ENCODE measurements at regions not wholly inside any gene's neighbourhood (a gene's known extent, or its start where the extent isn't known, plus 50 kb on each side); places are given as distances from the start of the nearest gene placed in this dataset.
"Not testable (repeated sequence)": the region's sequence is repeated elsewhere in the genome, so short reads cannot be mapped to it uniquely, and the experiment has no call there.

DNA sequence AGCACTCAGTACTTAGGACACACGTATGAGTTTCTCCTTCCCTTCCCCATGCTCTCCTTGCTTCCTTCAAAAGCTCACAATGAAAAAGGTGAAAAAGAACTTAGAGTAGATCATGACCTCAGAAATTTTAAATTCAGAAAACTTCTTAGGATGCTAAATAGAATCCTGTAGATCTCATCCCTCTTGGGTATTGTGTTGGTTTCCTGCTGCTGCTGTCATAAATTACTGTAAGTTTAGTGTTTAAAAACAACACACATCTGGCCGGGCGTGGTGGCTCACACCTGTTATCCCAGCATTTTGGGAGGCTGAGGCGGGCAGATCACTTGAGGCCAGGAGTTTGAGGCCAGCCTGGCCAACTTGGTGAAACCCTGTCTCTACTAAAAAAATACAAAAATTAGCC is 106.9 kb downstream of the SOCS6 start:
- intact Hi-C loops (cut with DNase I), result not testable (repeated sequence)

DNA sequence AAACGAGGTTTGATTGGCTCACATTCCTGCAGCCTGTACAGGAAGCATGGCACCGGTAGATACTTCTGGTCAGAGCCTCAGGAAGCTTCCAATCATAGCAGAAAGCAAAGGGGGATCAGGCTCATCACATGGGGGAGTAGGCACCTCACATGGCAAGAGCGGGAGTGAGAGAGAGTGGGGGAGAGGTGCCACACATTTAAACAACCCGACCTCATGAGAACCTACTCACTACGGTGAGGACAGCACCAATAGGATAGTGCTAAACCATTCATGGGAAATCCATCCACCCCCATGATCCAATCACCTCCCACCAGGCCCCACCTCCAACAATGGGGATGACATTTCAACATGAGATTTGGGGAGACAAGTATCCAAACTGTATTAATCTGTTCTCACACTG is 105.8 kb downstream of the SOCS6 start:
- WGBS, 2 donors, result 95% methylated on average over 5 of the region's 5 CpGs
- ATAC-seq (ENCODE audit: low FRiP score) (no peak), DNase-seq (no peak)
- Histone ChIP-seq H3K27ac (ENCODE audit: low read depth in 1 of 2, low read length in 2 of 2) (no peak overlapping the region), H3K4me1 (ENCODE audit: control insufficient read depth in 1 of 2, insufficient read depth in 2 of 2, low read length in 2 of 2) (no peaks in the 10 kb centered on the region), H3K36me3 (ENCODE audit: control insufficient read depth in 1 of 2, insufficient read depth in 2 of 2, low read length in 1 of 2) (no peaks in the 10 kb centered on the region), H3K27me3 (ENCODE audit: control insufficient read depth in 1 of 2, insufficient read depth in 2 of 2, low read length in 1 of 2) (no peaks in the 10 kb centered on the region), H3K4me3 (ENCODE audit: low read length in 2 of 2) (no peak overlapping the region), H3K9me3 (ENCODE audit: control insufficient read depth, low read length) (no peaks in the 10 kb centered on the region)
- intact Hi-C loops (cut with DNase I), result no loop called here

More for the DNA sequence above, 106.9 kb downstream of the SOCS6 start:
- not testable (repeated sequence) for H3K36me3 ChIP-seq (ENCODE audit: control insufficient read depth in 1 of 2, insufficient read depth in 2 of 2, low read length in 1 of 2); H3K27ac ChIP-seq (ENCODE audit: low read depth in 1 of 2, low read length in 2 of 2); H3K27me3 ChIP-seq (ENCODE audit: control insufficient read depth in 1 of 2, insufficient read depth in 2 of 2, low read length in 1 of 2); H3K4me1 ChIP-seq (ENCODE audit: control insufficient read depth in 1 of 2, insufficient read depth in 2 of 2, low read length in 2 of 2); ATAC-seq (ENCODE audit: low FRiP score); H3K4me3 ChIP-seq (ENCODE audit: low read length in 2 of 2); H3K9me3 ChIP-seq (ENCODE audit: control insufficient read depth, low read length); DNase-seq
- WGBS, 2 donors, result 80 to 92% methylated on average over 4 of the region's 4 CpGs

DNA sequence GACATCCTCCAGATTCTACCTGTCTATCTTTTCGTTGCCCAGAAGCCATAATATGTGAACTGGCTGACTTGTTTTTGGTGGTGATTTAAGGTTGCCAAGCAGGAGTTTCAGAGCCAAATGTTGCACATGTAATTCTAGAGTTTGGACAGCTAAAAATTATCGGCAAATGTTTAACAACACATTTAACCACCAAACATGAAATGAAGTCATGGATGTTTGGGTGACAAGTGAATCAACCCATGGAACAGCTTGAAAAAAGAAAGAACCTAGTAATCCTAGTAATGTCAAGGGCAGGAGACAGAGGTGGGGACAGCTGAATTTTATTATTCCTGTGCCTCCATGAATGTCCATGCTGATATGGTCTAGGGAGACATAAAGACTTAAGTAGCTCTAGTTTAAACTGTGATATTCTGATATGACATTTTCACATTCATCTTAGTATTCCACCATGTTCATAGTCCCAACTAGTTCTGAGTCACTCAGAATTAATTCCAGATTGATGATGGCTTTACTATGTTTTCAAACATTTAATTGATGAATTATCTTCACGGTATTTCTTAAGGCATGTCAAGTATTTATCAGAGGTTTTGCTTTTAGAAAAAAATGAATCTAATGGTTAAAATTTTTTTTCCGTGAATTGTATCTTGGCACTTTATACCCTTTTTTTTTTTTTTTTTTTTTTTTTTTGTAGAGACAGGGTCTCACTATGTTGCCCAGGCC is 101.7 kb downstream of the SOCS6 start:
- Histone ChIP-seq H3K27me3 (ENCODE audit: control insufficient read depth in 1 of 2, insufficient read depth in 2 of 2, low read length in 1 of 2) (no peaks in the 10 kb centered on the region), H3K9me3 (ENCODE audit: control insufficient read depth, low read length) (no peaks in the 10 kb centered on the region), H3K4me1 (ENCODE audit: control insufficient read depth in 1 of 2, insufficient read depth in 2 of 2, low read length in 2 of 2) (no peaks in the 10 kb centered on the region), H3K4me3 (ENCODE audit: low read length in 2 of 2) (no peak overlapping the region), H3K36me3 (ENCODE audit: control insufficient read depth in 1 of 2, insufficient read depth in 2 of 2, low read length in 1 of 2) (no peaks in the 10 kb centered on the region), H3K27ac (ENCODE audit: low read depth in 1 of 2, low read length in 2 of 2) (no peak overlapping the region)
- ATAC-seq (ENCODE audit: low FRiP score), result no peak
- WGBS, 2 donors, result 65 to 69% methylated on average over 4 of the region's 4 CpGs
- no peak for DNase-seq
- intact Hi-C loops (cut with DNase I), result no loop called here

DNA sequence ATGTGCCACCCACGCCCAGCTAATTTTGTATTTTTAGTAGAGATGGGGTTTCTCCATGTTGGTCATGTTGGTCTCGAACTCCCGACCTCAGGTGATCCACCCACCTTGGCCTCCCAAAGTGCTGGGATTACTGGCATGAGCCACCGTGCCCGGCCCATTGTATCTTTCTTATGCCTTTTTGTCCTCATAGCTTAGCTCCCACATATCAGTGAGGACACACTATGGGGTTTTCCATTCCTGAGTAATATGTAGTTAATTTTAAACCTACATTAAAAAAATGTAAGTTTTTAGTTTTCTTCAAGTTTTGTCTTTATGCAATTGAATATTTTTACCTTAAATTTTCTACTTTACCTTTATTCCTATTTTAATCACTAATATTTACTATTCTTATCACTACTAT is 100.2 kb downstream of the SOCS6 start:
- H3K36me3 ChIP-seq (ENCODE audit: control insufficient read depth in 1 of 2, insufficient read depth in 2 of 2, low read length in 1 of 2); DNase-seq; H3K9me3 ChIP-seq (ENCODE audit: control insufficient read depth, low read length); H3K4me3 ChIP-seq (ENCODE audit: low read length in 2 of 2); intact Hi-C loops (cut with DNase I); ATAC-seq (ENCODE audit: low FRiP score); H3K4me1 ChIP-seq (ENCODE audit: control insufficient read depth in 1 of 2, insufficient read depth in 2 of 2, low read length in 2 of 2); H3K27me3 ChIP-seq (ENCODE audit: control insufficient read depth in 1 of 2, insufficient read depth in 2 of 2, low read length in 1 of 2); H3K27ac ChIP-seq (ENCODE audit: low read depth in 1 of 2, low read length in 2 of 2): not testable (repeated sequence)
- 86 to 89% methylated on average over 5 of the region's 5 CpGs for WGBS, 2 donors

DNA sequence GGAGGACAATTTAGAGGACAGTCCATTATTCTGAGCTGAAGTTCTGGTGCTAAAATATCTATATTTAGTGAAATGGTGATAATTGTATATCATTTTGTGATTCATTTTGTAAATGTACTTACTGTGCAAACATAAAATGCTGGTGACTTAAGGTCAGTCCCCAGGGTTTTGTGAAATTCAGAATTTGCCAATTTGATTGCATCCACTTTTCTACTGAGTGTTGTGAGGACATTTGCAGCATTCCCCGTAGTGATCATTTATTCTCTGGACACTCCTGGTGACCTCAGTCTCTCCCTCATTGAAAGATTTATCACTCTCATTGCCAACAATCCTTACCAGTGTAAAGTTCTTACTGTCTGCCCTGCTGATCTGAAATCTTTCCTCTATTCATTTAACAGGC is 98.2 kb downstream of the SOCS6 start:
- ATAC-seq (ENCODE audit: low FRiP score), result no peak
- intact Hi-C loops (cut with DNase I), result no loop called here
- DNase-seq, result no peak
- Histone ChIP-seq H3K36me3 (ENCODE audit: control insufficient read depth in 1 of 2, insufficient read depth in 2 of 2, low read length in 1 of 2) (no peaks in the 10 kb centered on the region), H3K9me3 (ENCODE audit: control insufficient read depth, low read length) (no peaks in the 10 kb centered on the region), H3K27ac (ENCODE audit: low read depth in 1 of 2, low read length in 2 of 2) (no peak overlapping the region), H3K27me3 (ENCODE audit: control insufficient read depth in 1 of 2, insufficient read depth in 2 of 2, low read length in 1 of 2) (no peaks in the 10 kb centered on the region), H3K4me3 (ENCODE audit: low read length in 2 of 2) (no peak overlapping the region), H3K4me1 (ENCODE audit: control insufficient read depth in 1 of 2, insufficient read depth in 2 of 2, low read length in 2 of 2) (no peaks in the 10 kb centered on the region)
- WGBS, 2 donors, result 24 to 30% methylated on average over 1 of the region's 1 CpG

DNA sequence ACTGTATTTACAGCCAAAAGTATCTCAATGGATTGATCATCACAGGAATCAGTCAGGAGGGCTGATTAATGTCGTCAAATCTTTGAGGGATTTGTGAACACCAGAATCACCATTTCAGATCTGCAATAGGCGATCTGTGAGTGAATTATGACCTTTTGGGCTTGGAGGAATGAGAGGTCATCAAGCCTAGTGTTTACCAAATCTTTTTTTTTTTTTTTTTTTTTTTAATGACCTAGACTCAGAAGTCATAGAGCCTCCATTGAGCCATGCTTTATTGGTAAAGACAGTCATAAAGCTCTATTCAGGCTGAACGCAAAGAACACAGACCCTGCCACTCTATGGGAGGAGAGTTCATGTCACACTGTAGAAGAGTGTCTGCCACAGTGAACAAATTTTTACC is 97.7 kb downstream of the SOCS6 start:
- intact Hi-C loops (cut with DNase I), result no loop called here
- H3K9me3 ChIP-seq (ENCODE audit: control insufficient read depth, low read length), result no peaks in the 10 kb centered on the region
- DNase-seq (no peak), ATAC-seq (ENCODE audit: low FRiP score) (no peak)
- no peaks in the 10 kb centered on the region for H3K27me3 ChIP-seq (ENCODE audit: control insufficient read depth in 1 of 2, insufficient read depth in 2 of 2, low read length in 1 of 2)
- no peaks in the 10 kb centered on the region for H3K4me1 ChIP-seq (ENCODE audit: control insufficient read depth in 1 of 2, insufficient read depth in 2 of 2, low read length in 2 of 2)
- H3K36me3 ChIP-seq (ENCODE audit: control insufficient read depth in 1 of 2, insufficient read depth in 2 of 2, low read length in 1 of 2), result no peaks in the 10 kb centered on the region
- H3K4me3 ChIP-seq (ENCODE audit: low read length in 2 of 2), result no peak overlapping the region
- H3K27ac ChIP-seq (ENCODE audit: low read depth in 1 of 2, low read length in 2 of 2), result no peak overlapping the region
- 70 to 73% methylated on average over 3 of the region's 3 CpGs for WGBS, 2 donors

DNA sequence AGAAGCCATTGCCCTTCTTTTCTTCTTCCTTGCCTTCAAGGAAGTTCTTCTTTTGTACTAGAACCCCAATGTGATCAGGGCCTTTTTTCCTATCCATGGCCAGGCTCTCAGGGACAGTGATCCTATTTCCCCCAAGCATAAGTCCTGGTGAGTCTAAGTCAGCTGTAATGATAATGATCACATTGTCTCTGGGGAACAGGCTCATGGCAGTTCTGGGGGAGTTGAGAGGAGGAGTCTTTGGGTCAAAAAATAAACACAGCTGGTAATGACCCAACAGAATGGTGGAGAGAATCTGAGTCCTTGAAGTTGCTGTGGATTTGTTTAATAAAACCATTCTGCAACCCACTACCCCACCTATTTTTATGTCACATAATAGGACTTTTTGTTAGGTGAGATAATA is 96.6 kb downstream of the SOCS6 start:
- DNase-seq (no peak), ATAC-seq (ENCODE audit: low FRiP score) (no peak)
- no peaks in the 10 kb centered on the region for H3K9me3 ChIP-seq (ENCODE audit: control insufficient read depth, low read length)
- intact Hi-C loops (cut with DNase I), result no loop called here
- no peak overlapping the region for H3K4me3 ChIP-seq (ENCODE audit: low read length in 2 of 2)
- no peak overlapping the region for H3K27ac ChIP-seq (ENCODE audit: low read depth in 1 of 2, low read length in 2 of 2)
- H3K27me3 ChIP-seq (ENCODE audit: control insufficient read depth in 1 of 2, insufficient read depth in 2 of 2, low read length in 1 of 2), result no peaks in the 10 kb centered on the region
- no peaks in the 10 kb centered on the region for H3K4me1 ChIP-seq (ENCODE audit: control insufficient read depth in 1 of 2, insufficient read depth in 2 of 2, low read length in 2 of 2)
- no peaks in the 10 kb centered on the region for H3K36me3 ChIP-seq (ENCODE audit: control insufficient read depth in 1 of 2, insufficient read depth in 2 of 2, low read length in 1 of 2)

DNA sequence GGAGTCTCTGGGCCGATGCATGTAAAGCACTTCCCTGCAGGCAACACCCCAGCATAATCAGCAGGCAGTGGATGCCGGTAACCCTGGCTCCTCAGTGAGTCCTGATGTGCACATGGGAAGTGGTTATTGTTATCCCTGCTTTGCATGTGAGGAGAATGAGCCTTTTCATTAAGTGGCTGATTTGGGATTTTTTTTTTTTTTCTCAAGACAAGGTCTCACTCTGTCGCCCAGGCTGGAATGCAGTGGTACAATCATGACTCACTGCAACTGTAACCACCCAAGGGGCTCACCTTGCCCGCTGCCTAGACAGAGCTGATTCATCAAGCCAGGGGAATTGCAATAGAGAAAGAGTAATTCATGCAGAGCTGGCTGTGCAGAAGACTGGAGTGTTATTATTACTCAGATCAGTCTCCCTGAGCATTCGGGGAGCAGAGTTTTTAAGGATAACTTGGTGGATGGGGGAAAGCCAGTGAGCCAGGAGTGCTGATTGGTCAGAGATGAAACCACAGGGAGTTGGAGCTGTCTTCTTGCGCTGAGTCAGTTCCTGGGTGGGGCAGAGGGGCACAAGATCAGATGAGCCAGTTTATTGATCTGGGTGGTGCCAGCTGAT is 95.4 kb downstream of the SOCS6 start:
- Histone ChIP-seq H3K36me3 (ENCODE audit: control insufficient read depth in 1 of 2, insufficient read depth in 2 of 2, low read length in 1 of 2) (no peaks in the 10 kb centered on the region), H3K27ac (ENCODE audit: low read depth in 1 of 2, low read length in 2 of 2) (no peak overlapping the region), H3K4me3 (ENCODE audit: low read length in 2 of 2) (no peak overlapping the region), H3K9me3 (ENCODE audit: control insufficient read depth, low read length) (peaks cover 1% of the 10 kb centered on the region), H3K4me1 (ENCODE audit: control insufficient read depth in 1 of 2, insufficient read depth in 2 of 2, low read length in 2 of 2) (no peaks in the 10 kb centered on the region), H3K27me3 (ENCODE audit: control insufficient read depth in 1 of 2, insufficient read depth in 2 of 2, low read length in 1 of 2) (no peaks in the 10 kb centered on the region)
- intact Hi-C loops (cut with DNase I), result no loop called here
- ATAC-seq (ENCODE audit: low FRiP score) (no peak), DNase-seq (no peak)
- 52 to 54% methylated on average over 6 of the region's 6 CpGs for WGBS, 2 donors

DNA sequence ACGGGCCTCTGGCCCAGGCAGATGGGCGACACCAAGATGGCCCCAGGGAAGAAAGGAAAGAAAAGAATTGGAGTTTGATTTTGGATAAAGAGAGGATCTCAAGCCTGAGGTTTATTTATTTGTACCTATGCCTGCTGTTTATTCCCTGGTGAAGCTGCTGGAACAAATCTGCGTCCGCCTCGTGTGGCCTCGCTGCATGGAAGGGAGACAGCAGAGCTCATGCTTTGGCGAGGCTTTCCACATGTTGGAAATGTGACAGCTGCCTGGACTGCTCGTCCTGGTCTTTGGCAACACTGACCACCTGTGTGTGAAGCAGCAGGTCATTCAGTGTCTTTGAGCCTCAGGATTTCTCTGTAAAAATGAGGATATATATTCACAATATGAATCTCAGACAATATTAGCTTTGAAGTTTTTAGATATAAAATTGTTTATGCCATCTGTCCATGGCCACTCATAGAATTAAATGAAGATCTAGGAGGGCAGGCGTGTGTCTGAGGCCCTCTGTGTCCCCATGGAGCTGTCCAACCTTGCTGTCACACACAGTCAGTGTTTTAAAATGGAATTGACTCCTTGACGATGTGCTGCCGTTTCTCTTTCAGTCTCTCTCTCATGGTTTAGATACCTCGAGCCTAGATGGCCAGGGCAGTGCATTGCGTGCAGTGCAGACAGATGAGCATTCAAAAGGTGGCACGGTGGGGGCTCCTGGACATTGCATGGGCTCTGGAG is 94.3 kb downstream of the SOCS6 start:
- H3K36me3 ChIP-seq (ENCODE audit: control insufficient read depth in 1 of 2, insufficient read depth in 2 of 2, low read length in 1 of 2), result no peaks in the 10 kb centered on the region
- ATAC-seq (ENCODE audit: low FRiP score), result no peak
- intact Hi-C loops (cut with DNase I), result no loop called here
- no peak for DNase-seq
- no peaks in the 10 kb centered on the region for H3K27me3 ChIP-seq (ENCODE audit: control insufficient read depth in 1 of 2, insufficient read depth in 2 of 2, low read length in 1 of 2)
- no peak overlapping the region for H3K27ac ChIP-seq (ENCODE audit: low read depth in 1 of 2, low read length in 2 of 2)
- no peaks in the 10 kb centered on the region for H3K4me1 ChIP-seq (ENCODE audit: control insufficient read depth in 1 of 2, insufficient read depth in 2 of 2, low read length in 2 of 2)
- WGBS, 2 donors, result 78 to 82% methylated on average over 14 of the region's 14 CpGs
- no peak overlapping the region for H3K4me3 ChIP-seq (ENCODE audit: low read length in 2 of 2)
- H3K9me3 ChIP-seq (ENCODE audit: control insufficient read depth, low read length), result peaks cover 1% of the 10 kb centered on the region

All from aorta (tissue), 5 donors.